ENCODE measurements at regions not wholly inside any gene's neighbourhood (a gene's known extent, or its start where the extent isn't known, plus 50 kb on each side); places are given as distances from the start of the nearest gene placed in this dataset.

DNA sequence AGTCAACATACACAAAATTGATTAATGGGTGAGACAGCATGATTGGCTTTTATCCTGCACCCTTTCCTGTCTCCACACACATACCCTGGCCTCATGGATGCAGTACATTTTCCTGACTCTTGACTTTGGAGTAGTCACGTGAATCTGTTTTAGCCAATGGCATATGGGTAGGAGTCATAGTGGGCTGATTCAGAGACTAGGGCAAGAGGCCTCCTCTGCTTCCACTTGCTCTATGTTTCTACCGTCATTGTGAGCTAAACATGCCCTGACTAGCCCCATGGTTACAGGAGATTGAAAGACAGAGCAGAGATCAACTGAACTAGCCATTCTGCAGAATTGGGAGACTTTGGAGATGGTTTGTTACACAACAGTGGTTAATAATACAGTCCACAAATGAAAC, 850.0 kb downstream of the DHX35 start:
- Mint-ChIP-seq H3K27me3 (peaks cover 0 to 3% (median 0%) of the 10 kb centered on the region in 5 donors), H3K4me3 (no peak overlapping the region), H3K4me1 (no peaks in the 10 kb centered on the region), H3K27ac (no peak overlapping the region), H3K9me3 (peaks cover 0 to 2% (median 0%) of the 10 kb centered on the region in 11 donors), H3K36me3 (no peaks in the 10 kb centered on the region)
- Histone ChIP-seq H3K36me3 (ENCODE audit: control insufficient read depth in 2 of 3, insufficient read depth in 3 of 3, low read length in 3 of 3) (no peaks in the 10 kb centered on the region), H3K27me3 (ENCODE audit: control insufficient read depth in 2 of 2, insufficient read depth in 2 of 2, low read length in 2 of 2) (no peaks in the 10 kb centered on the region), H3K9me3 (ENCODE audit: control insufficient read depth in 2 of 3, low read length in 3 of 3) (no peaks in the 10 kb centered on the region), H3K27ac (ENCODE audit: low read depth, low read length) (no peak overlapping the region), H3K4me3 (ENCODE audit: low read length) (no peak overlapping the region), H3K4me1 (ENCODE audit: control insufficient read depth in 2 of 2, insufficient read depth in 2 of 2, low read length in 2 of 2) (no peaks in the 10 kb centered on the region)
- CTCF ChIA-PET, result no interaction called here
- POLR2A ChIA-PET, result no interaction called here
- no peak for ATAC-seq
- intact Hi-C loops (cut with micrococcal nuclease), result no loop called here
- no peak for DNase-seq

DNA sequence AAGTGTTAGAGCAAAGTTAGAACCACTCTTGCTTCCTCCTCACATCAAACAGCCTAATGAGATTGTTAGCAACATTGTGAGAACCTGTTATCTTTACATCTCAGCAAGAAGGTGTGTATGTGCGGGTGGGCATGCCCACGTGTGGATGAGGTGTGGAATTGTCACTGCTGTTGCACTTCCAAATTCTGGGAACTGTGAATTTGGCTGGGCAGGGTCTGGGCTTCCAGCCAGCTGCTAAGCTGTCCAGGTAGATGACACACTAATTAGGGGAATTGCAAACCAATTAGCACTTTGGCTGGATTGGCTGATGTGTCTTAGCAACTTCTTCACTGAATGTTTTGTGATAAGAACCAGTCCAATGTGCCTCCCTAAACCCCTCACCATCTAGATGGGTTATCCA, 848.2 kb downstream of the DHX35 start:
- no peak overlapping the region for H3K27ac ChIP-seq (ENCODE audit: low read depth, low read length)
- CTCF ChIA-PET, result no interaction called here
- no peaks in the 10 kb centered on the region for H3K4me1 Mint-ChIP-seq

GRCh38 chr20:39808613-39809012, 846.5 kb downstream of the DHX35 start:
- Histone ChIP-seq H3K27ac (ENCODE audit: low read depth, low read length) (no peak overlapping the region), H3K9me3 (ENCODE audit: control insufficient read depth in 2 of 3, low read length in 3 of 3) (no peaks in the 10 kb centered on the region), H3K36me3 (ENCODE audit: control insufficient read depth in 2 of 3, insufficient read depth in 3 of 3, low read length in 3 of 3) (no peaks in the 10 kb centered on the region), H3K4me1 (ENCODE audit: control insufficient read depth in 2 of 2, insufficient read depth in 2 of 2, low read length in 2 of 2) (no peaks in the 10 kb centered on the region), H3K27me3 (ENCODE audit: control insufficient read depth in 2 of 2, insufficient read depth in 2 of 2, low read length in 2 of 2) (no peaks in the 10 kb centered on the region), H3K4me3 (ENCODE audit: low read length) (no peak overlapping the region)
- H3K27me3 Mint-ChIP-seq, result peaks cover 0 to 3% (median 0%) of the 10 kb centered on the region in 5 donors
- no peak for DNase-seq
- H3K4me3 Mint-ChIP-seq, result no peak overlapping the region
- intact Hi-C loops (cut with micrococcal nuclease), result no loop called here
- no peak overlapping the region for H3K27ac Mint-ChIP-seq
- ChIA-PET POLR2A (no interaction called here), CTCF (no interaction called here)
- H3K36me3 Mint-ChIP-seq, result no peaks in the 10 kb centered on the region
- no peaks in the 10 kb centered on the region for H3K9me3 Mint-ChIP-seq
- no peak for ATAC-seq
- H3K4me1 Mint-ChIP-seq, result no peaks in the 10 kb centered on the region

More for the DNA sequence above, 848.2 kb downstream of the DHX35 start:
- no peaks in the 10 kb centered on the region for H3K36me3 ChIP-seq (ENCODE audit: control insufficient read depth in 2 of 3, insufficient read depth in 3 of 3, low read length in 3 of 3)
- H3K27ac Mint-ChIP-seq, result no peak overlapping the region
- no peaks in the 10 kb centered on the region for H3K4me1 ChIP-seq (ENCODE audit: control insufficient read depth in 2 of 2, insufficient read depth in 2 of 2, low read length in 2 of 2)
- H3K9me3 ChIP-seq (ENCODE audit: control insufficient read depth in 2 of 3, low read length in 3 of 3), result no peaks in the 10 kb centered on the region
- H3K36me3 Mint-ChIP-seq, result no peaks in the 10 kb centered on the region
- peaks cover 0 to 3% (median 0%) of the 10 kb centered on the region in 5 donors for H3K27me3 Mint-ChIP-seq
- H3K27me3 ChIP-seq (ENCODE audit: control insufficient read depth in 2 of 2, insufficient read depth in 2 of 2, low read length in 2 of 2), result no peaks in the 10 kb centered on the region
- DNase-seq (no peak), ATAC-seq (no peak)
- H3K4me3 ChIP-seq (ENCODE audit: low read length), result no peak overlapping the region
- intact Hi-C loops (cut with micrococcal nuclease), result no loop called here
- H3K9me3 Mint-ChIP-seq, result no peaks in the 10 kb centered on the region
- no peak overlapping the region for H3K4me3 Mint-ChIP-seq
- POLR2A ChIA-PET, result no interaction called here

DNA sequence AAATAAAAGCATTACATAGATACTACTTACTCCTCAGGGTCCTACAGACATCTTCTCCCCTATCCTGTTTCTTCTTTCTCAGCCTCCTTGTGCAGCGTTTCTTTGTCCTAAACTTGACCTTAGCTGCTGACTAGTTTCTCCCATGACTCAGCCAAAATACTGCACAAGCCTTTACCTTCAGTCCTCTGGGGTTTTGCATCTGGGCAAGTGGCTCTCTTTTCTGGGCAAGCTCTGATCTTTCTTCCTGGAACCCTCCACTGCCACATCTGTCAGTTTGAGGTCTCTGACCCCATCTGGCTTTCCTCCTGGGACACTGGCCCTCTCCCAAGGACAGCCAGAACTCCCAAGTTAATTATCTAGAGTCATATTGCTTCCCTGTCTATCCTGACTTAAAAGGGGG, 838.4 kb downstream of the DHX35 start:
- no peaks in the 10 kb centered on the region for H3K9me3 ChIP-seq (ENCODE audit: control insufficient read depth in 2 of 3, low read length in 3 of 3)
- no peak overlapping the region for H3K4me3 ChIP-seq (ENCODE audit: low read length)
- Mint-ChIP-seq H3K36me3 (peaks cover 0 to 4% (median 0%) of the 10 kb centered on the region in 5 donors), H3K9me3 (peaks cover 0 to 12% (median 2%) of the 10 kb centered on the region in 11 donors), H3K27me3 (peaks cover 0 to 5% (median 0%) of the 10 kb centered on the region in 5 donors), H3K27ac (no peak overlapping the region), H3K4me3 (no peak overlapping the region), H3K4me1 (no peaks in the 10 kb centered on the region)
- ChIA-PET POLR2A (no interaction called here), CTCF (no interaction called here)
- H3K27me3 ChIP-seq (ENCODE audit: control insufficient read depth in 2 of 2, insufficient read depth in 2 of 2, low read length in 2 of 2), result no peaks in the 10 kb centered on the region
- H3K27ac ChIP-seq (ENCODE audit: low read depth, low read length), result no peak overlapping the region
- DNase-seq (no peak), ATAC-seq (no peak)
- intact Hi-C loops (cut with micrococcal nuclease), result no loop called here
- H3K4me1 ChIP-seq (ENCODE audit: control insufficient read depth in 2 of 2, insufficient read depth in 2 of 2, low read length in 2 of 2), result no peaks in the 10 kb centered on the region
- no peaks in the 10 kb centered on the region for H3K36me3 ChIP-seq (ENCODE audit: control insufficient read depth in 2 of 3, insufficient read depth in 3 of 3, low read length in 3 of 3)

GRCh38 chr20:39800111-39800510, 838.0 kb downstream of the DHX35 start:
- peaks cover 0 to 5% (median 0%) of the 10 kb centered on the region in 5 donors for H3K27me3 Mint-ChIP-seq
- H3K9me3 Mint-ChIP-seq, result peaks cover 0 to 12% (median 2%) of the 10 kb centered on the region in 11 donors
- H3K36me3 Mint-ChIP-seq, result peaks cover 0 to 4% (median 0%) of the 10 kb centered on the region in 5 donors
- Histone ChIP-seq H3K27me3 (ENCODE audit: control insufficient read depth in 2 of 2, insufficient read depth in 2 of 2, low read length in 2 of 2) (no peaks in the 10 kb centered on the region), H3K9me3 (ENCODE audit: control insufficient read depth in 2 of 3, low read length in 3 of 3) (no peaks in the 10 kb centered on the region), H3K4me1 (ENCODE audit: control insufficient read depth in 2 of 2, insufficient read depth in 2 of 2, low read length in 2 of 2) (no peaks in the 10 kb centered on the region), H3K27ac (ENCODE audit: low read depth, low read length) (no peak overlapping the region), H3K4me3 (ENCODE audit: low read length) (no peak overlapping the region), H3K36me3 (ENCODE audit: control insufficient read depth in 2 of 3, insufficient read depth in 3 of 3, low read length in 3 of 3) (no peaks in the 10 kb centered on the region)
- no peak overlapping the region for H3K4me3 Mint-ChIP-seq
- H3K4me1 Mint-ChIP-seq, result no peaks in the 10 kb centered on the region
- DNase-seq, result no peak
- ChIA-PET POLR2A (no interaction called here), CTCF (no interaction called here)
- no peak for ATAC-seq
- intact Hi-C loops (cut with micrococcal nuclease), result no loop called here
- H3K27ac Mint-ChIP-seq, result no peak overlapping the region

DNA sequence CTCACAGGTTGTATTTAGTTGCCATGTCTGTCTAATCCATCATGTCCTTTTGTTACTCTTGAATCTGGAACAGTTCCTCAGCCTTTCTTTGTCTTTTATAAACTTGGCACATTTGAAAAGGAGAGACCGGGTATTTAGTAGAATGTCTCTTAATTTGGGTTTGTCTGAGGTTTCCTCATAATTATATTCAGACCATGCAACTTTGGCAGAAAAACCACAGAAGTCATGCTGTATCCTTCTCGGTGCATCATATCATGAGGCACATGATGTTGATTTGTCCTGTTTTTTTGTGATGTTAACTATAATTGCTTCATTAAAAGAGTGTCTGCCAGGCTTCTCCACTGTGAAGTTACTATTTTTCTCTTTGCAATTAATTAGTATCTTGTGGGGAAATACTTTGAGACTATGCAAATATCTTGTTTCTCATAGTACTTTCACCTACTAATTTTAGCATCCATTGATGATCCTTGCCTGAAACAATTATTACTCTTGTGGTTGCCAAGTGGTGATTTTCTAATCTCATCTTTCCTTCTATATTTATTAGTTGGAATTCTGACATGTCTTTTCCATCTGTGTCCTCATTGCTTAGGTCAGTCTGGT, 837.3 kb downstream of the DHX35 start:
- peaks cover 0 to 12% (median 2%) of the 10 kb centered on the region in 11 donors for H3K9me3 Mint-ChIP-seq
- Histone ChIP-seq H3K36me3 (ENCODE audit: control insufficient read depth in 2 of 3, insufficient read depth in 3 of 3, low read length in 3 of 3) (no peaks in the 10 kb centered on the region), H3K9me3 (ENCODE audit: control insufficient read depth in 2 of 3, low read length in 3 of 3) (no peaks in the 10 kb centered on the region), H3K4me1 (ENCODE audit: control insufficient read depth in 2 of 2, insufficient read depth in 2 of 2, low read length in 2 of 2) (no peaks in the 10 kb centered on the region), H3K27me3 (ENCODE audit: control insufficient read depth in 2 of 2, insufficient read depth in 2 of 2, low read length in 2 of 2) (no peaks in the 10 kb centered on the region), H3K4me3 (ENCODE audit: low read length) (no peak overlapping the region), H3K27ac (ENCODE audit: low read depth, low read length) (no peak overlapping the region)
- no peak overlapping the region for H3K4me3 Mint-ChIP-seq
- ChIA-PET POLR2A (no interaction called here), CTCF (no interaction called here)
- intact Hi-C loops (cut with micrococcal nuclease), result no loop called here
- ATAC-seq (no peak), DNase-seq (no peak)
- no peak overlapping the region for H3K27ac Mint-ChIP-seq
- H3K27me3 Mint-ChIP-seq, result peaks cover 0 to 5% (median 0%) of the 10 kb centered on the region in 5 donors
- H3K36me3 Mint-ChIP-seq, result peaks cover 0 to 4% (median 0%) of the 10 kb centered on the region in 5 donors
- H3K4me1 Mint-ChIP-seq, result no peaks in the 10 kb centered on the region

- intact Hi-C loops (cut with micrococcal nuclease), result no loop called here
- H3K9me3 ChIP-seq (ENCODE audit: control insufficient read depth in 2 of 3, low read length in 3 of 3), result no peaks in the 10 kb centered on the region
- peaks cover 0 to 3% (median 0%) of the 10 kb centered on the region in 5 donors for H3K27me3 Mint-ChIP-seq
- DNase-seq (no peak), ATAC-seq (no peak)
- H3K9me3 Mint-ChIP-seq, result peaks cover 0 to 21% (median 4%) of the 10 kb centered on the region in 11 donors
- H3K4me1 ChIP-seq (ENCODE audit: control insufficient read depth in 2 of 2, insufficient read depth in 2 of 2, low read length in 2 of 2), result no peaks in the 10 kb centered on the region
- H3K27ac ChIP-seq (ENCODE audit: low read depth, low read length), result no peak overlapping the region
- H3K27me3 ChIP-seq (ENCODE audit: control insufficient read depth in 2 of 2, insufficient read depth in 2 of 2, low read length in 2 of 2), result no peaks in the 10 kb centered on the region
- ChIA-PET CTCF (no interaction called here), POLR2A (no interaction called here)
- H3K36me3 Mint-ChIP-seq, result peaks cover 0 to 2% (median 0%) of the 10 kb centered on the region in 5 donors
- H3K36me3 ChIP-seq (ENCODE audit: control insufficient read depth in 2 of 3, insufficient read depth in 3 of 3, low read length in 3 of 3), result no peaks in the 10 kb centered on the region
- no peak overlapping the region for H3K4me3 Mint-ChIP-seq
- H3K4me1 Mint-ChIP-seq, result no peaks in the 10 kb centered on the region
- H3K27ac Mint-ChIP-seq, result no peak overlapping the region
- no peak overlapping the region for H3K4me3 ChIP-seq (ENCODE audit: low read length)
Measured at GRCh38 chr20:39795401-39796272, 833.5 kb downstream of the DHX35 start.

All from naive thymus-derived CD4-positive, alpha-beta T cell (primary cell).